CD4-positive, alpha-beta T cell treated with Interleukin-21 for 1 hour (primary cell): ENCODE measurements at regions not wholly inside any gene's neighbourhood (a gene's known extent, or its start where the extent isn't known, plus 50 kb on each side); places are given as distances from the start of the nearest gene placed in this dataset.

ENCODE experiments used
- DNase-seq: peaks from one replicate; pipeline ENCODE4 v3.0.0-alpha.2; 2020

DNA sequence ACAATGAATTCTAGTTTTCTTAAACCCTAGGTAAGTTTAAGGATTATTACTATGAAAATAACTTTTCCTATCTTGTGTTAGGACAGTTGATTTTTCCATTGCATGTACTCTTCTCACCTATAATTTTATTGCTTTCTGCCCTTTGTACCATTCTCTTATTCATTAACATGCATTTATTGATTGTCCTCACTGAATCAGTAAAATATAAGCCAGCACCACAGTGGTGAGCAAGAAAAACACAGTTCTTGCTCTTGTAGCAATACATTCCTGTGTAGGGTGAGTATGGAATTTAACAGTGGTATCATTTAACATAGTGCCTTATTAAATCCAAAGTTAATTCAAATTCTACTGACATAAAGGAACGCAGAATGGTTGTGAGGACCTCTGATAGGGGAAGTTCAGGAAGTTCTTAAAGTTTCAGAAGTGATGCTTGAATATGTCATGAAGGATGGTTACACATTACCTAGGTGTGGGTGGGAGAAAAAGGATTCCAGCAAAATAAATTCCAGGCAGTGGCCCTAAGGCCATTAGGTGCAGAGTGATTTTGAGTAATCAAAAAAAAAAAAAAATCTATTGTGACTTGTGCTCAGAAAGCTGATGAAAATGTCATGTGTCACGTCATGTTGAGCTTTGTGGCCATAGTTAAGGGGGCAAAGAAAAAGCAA lies 104.7 kb upstream of the DSEL start:
- no peak for DNase-seq

DNA sequence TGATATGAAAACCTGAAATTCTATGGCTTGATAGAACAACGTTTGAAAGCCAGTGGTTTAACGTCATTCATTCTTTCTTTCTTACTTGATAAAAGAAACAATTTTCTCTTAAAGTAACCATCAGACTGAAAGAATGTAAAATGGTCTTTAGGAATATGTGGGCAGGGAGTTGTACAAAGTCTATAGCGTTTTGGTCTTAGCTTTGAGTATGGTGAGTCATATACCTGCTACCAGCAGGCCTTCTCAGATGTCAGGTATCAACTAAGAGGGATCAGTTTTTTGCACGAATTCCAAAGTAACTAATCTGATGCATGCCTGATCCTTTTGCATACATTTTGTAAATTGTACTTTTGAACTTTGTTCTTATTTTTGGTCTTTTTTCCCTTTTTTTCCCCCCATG lies 101.5 kb upstream of the DSEL start:
- no peak for DNase-seq

DNA sequence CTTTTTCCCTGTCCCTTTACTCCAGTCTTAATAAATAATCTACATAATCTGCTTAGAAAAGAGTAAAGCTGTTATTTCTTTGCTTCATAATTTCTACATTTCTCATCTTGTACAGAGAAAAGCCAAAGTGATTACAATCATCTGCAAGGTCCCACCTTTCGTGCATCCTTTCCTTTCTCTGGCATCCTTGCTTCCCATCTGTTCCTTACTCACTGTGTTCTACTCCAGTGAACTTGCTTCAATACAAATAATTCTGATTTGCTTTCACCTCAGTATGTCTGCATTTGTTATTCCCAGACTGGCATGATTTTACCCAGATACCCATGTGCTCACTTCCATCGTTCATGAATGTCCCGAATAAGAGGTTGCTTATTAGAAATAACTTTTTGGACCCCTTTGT lies 99.4 kb upstream of the DSEL start:
- no peak for DNase-seq

DNA sequence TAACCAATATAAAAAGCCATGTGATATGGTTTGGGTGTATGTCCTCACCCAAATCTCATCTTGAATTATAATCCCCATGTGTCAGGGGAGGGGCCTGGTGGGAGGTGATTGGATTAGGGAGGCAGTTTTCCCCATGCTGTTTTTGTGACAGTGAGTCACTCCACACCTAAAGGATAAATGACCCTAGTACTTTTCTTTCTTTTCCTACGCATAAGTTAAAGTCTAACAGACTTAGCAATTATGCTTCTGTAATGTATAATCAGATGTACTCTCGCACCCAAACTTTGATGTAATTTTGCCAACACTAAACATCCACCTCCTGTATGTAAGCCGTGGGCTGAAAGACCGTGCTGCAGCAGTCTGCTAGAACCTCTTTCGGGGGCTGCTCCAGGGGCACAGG lies 97.2 kb upstream of the DSEL start:
- DNase-seq = no peak

DNA sequence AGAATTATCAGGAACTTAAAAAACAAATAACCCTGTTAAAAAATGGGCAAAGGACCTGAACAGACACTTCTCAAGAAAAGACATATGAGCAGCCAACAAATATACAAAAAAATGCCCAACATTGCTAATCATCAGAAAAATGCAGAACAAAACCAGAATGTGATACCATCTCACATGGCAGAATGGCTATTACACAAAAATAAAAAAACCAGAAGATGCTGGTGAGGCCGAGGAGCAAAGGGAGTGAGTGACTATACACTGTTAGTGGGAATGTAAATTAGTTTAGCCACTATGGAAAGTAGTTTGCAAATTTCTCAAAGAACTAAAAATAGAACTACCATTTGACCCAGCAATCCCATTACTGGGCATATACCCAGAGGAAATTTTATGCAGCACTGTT lies 95.8 kb upstream of the DSEL start:
- DNase-seq = no peak

DNA sequence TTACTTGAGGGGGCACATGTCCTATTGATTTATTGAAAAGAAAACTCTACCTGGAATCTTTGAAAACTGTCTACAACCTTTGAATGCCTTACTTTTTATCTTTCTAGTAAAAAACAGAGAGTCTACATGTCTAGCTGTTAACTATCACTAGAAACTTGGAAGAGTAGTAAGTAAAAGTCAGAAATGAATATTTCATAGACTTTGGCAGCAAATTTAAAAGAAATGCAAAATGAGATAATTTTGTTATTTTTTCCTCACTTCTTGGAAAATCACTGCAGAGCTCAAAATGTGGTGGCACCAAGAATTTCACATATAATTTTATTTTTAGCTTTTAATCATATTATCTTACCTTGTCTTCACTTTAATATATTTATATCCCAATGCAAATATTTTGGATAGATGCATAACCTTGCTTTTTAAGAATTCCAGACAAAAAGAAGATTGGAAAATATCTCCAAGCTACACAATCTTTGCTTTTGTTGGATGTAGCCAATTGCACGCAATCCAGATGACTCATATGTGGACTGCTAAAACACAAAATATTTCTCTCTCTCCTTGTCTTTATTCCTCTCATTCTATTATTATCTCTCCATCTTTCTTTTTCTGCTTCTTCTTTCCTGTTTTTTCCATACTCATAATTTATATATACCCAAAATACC lies 92.2 kb upstream of the DSEL start:
- no peak for DNase-seq

DNA sequence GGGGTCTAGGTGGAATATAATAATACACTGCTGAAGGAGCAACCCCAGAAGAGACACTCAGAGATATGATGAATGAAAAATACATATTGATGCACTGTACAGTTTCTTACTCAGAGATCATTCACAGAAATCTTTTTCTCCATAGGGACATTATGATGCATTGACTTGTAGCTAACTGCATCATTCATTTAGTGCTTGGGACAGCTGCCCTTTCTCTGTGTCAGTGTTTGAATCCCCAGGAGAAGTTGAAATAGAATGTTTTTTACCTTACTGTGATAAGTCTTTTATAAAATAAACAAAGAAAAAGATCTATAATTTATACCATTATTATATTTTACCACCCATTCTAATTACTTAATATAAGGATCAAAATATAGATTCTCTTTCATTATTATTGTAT lies 91.7 kb upstream of the DSEL start:
- DNase-seq = no peak

DNA sequence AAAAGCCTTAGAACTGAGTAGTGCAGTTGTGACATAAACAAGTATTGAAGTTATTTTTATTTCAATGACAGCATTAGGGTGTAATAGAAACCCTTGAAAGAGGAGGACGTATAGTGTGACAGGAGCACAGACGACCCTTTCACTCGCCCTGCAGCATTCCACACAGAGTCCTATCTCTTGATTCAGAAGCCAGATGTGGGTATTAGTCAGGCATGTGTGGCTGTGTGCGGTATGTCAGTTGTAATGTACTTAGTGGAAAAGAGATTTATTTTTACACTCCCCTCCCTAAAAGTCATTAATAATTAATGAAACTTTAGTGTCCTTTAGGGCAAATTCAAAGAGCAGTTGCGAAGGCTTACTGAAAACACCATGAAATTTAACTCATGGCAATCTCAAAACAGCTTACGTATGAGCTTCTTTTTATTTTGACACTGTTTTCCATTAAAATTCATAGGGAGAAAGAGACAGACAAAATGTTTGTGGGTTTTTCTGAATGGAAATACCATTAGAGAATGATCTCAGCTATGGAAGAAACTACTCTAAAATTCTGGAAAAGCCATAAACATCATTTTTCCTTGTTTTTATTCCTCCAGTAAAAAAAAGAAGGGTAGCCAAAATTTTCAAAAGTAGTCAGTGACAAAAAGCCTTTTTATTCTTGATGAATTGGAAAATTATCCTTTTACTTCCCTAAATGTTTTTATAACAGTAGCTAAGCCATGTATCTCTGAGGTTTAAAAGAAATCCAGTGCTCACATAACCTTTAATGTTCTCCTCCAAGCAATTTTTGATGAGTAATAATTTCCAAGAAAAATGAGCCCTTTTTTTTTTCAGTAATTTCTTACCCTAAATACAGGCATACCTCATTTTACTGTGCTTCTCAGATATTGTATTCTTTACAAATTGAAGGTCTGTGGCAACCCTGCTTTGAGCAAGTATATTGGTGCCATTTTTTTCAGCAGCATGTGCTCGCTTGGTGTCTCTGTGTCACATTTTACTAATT lies 84.0 kb upstream of the DSEL start:
- DNase-seq = no peak

DNA sequence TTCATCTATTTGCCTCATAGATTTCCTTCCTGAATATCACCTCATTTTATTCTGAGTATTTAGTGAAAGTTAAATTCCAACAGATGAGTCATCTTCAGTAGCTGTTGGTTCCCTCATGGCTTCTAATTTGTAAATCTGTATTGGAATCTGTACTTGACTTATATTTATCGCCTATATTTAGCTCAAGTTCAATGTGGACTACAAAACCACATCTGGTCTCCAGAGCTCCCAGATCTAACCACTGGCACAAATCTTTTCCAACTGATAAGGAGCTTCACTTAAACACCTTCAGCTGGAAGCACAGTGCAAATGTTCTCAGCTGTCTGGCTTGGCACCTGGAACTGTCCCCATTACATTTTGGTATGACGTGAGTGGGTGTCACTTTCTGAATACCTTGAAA lies 82.8 kb upstream of the DSEL start:
- DNase-seq = no peak

DNA sequence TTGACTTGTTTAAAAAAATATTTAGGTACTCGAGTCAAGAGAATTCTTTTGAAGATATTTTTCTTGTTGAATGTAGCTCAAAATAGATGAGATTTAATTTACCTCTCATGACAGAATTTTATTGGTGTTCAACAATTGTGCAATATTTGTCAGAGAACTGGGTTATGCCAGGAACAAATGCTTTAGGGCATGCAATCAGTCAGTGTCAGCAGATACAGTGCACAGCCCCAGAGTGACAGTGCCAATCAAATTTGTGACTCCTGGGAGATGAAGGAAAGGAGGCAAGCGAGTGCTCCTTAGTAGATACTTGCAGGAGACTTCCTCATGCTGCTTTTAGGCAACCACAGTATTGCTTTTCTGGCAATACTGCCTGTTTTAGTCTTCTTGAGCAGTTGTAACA lies 81.2 kb upstream of the DSEL start:
- no peak for DNase-seq

DNA sequence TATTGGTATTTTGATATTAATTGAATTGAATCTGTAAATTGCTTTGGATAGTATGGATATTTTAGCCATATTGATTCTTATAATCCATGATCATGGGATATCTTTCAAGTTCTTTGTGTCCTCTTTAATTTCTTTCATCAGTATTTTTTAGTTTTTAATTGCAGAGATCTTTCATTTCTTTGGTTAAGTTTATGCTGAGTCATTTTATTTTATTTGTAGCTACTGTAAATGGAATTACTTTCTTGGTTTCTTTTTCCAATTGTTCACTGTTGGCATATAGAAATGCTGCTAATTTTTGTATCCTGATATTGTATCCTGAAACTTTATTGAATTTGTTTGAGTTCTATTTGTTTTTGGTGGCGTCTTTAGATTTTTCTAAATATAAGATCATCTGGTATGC lies 79.5 kb upstream of the DSEL start:
- no peak for DNase-seq

DNA sequence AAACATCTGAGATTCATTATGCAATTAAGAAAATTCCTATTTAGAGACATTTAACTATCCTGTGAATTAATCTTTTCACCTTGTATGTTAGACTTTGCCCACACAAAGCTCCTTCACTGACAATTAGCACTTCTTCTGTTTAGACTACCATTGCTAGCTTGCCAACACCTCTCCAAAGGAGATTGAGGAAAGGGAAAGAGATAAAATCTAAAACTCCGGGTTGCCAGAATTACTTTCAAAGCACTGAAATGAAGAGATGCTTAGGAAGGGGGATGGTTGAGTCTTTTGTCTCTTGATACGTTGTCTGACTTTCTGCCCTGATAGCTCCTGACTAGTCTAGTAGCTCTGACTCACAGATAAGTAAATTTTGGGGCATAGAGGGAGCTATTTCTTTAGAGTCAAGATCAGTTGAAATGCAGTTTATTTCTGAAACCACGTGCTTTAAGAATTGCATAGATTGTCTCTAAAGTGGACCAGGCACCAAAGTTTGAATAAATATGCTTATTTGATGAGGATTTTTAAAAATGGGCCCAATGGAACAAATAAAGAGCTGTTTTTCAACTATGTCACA lies 74.1 kb upstream of the DSEL start:
- no peak for DNase-seq

DNA sequence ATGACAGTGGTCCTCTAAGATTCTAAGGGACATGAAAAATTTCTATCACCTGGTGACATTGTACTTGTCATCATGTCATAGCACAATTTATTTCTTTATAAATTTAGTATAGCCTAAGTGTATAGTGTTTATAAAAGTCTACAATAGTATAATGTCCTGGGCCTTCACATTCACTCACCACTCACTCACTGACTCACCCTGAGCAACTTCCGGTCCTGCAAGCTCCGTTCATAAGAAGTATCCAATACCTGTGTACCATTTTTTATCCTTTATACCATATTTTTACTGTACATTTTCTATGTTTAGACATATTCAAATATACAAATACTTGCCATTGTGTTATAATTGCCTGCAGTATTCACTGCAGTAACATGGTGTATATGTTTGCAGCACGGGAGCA lies 72.8 kb upstream of the DSEL start:
- no peak for DNase-seq

DNA sequence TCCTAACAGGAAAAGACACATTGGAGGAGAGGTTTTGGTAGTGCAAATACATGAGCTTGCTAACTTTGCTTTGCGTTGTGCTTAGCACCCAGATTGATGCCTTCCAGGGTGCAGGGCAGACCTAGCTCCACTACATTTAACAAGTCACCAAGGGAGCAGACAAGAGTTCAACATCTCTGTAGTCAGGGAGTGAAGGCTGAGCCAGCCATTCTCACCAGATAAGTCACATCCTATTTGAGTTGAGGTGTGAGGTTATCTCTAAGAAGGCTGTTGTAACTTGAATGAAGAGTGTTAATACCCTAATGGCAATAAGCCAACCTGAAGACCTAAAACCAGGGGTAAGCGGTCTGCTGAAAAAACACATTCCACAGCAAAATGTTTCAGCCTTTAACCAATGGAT lies 69.6 kb upstream of the DSEL start:
- no peak for DNase-seq

DNA sequence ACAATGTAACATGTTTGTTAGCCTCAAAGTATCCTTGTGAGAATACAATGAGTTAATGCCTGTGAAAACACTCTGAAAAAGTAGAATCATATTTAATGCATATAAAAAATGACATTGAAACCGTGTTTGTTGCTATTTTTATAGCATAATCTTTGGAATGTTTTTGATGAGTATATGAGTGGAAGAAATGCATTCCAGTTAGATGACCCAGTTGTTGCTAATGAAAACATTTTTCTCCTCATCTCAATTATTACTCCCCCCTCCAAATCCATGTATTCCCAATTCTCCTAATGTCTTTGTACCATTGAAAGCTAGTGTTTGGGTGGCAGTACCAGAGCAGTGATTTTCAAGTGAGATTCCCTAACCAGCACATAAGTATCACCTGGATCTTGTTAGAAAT lies 67.1 kb upstream of the DSEL start:
- DNase-seq = no peak

DNA sequence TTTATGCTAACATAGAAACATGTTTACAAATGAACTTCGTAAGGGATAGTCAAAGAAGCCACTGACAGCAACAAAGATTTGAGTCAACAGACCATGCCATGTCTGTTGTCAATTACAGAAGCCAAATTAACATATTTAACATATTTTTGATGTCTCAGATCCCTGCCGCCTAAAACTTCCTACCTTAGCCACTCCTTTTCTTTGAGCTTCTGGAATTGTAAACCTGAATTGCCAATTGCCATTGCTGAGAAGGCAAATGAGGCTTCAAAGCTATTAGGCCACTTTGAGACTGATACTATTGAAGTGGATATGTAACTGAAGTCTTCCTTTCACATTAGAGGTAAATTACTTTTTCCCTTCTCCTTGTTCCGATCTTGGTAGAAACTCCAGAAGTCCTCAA lies 66.0 kb upstream of the DSEL start:
- no peak for DNase-seq

DNA sequence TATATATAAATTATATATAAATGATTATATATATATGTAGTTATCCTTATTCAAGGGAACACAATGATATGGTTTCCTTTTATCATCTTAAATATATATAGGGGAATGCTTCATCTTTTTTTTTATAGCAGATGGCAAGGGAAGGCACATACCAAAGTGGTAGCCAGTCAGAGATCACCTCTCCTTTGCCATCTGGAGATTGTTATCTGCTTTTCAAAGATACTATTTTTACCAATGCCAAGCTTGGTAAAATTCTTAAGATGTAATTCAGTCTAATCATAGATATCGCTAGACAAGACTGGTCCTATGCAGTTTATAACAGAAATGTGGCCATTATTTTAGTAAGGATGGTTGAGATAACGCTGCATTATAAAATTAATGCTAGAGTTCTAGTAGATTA lies 64.7 kb upstream of the DSEL start:
- DNase-seq = no peak

DNA sequence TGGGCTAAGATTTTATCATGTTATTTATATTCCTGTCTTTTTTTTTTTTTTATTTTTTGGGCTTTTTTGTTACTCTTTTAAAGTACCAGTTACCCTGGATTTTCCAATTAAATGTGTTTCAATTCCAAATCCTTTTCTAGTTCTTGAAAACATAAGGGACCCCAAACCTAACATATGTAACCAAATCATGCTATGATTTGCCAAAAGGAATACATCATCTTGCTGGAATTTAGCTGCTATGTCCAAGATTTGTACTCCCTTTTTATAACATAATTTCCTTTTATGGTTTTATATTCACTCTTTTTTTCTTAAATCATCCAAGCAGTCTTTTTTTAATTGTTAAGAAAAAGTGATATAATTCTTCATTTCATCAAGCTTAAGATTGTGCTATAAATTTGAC lies 60.9 kb upstream of the DSEL start:
- no peak for DNase-seq

DNA sequence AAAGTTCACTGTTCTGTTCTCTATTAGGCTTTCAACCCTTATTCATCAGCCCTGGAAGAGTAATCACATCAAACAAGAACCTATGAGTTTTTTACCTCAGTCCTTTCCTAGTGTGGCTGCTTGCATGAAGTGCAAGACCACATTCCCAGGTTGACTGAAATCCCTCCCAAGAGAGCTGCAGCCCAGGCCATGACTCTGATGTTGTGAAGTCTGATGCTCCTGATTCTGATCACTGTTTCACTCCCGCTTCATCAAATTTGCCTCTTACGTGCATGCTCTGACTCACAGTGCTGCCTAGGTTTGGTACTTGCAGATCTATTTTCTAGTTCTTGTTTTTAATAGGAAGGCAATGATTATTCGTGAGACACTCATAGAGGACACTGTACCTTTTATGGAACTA lies 58.2 kb upstream of the DSEL start:
- DNase-seq = no peak

DNA sequence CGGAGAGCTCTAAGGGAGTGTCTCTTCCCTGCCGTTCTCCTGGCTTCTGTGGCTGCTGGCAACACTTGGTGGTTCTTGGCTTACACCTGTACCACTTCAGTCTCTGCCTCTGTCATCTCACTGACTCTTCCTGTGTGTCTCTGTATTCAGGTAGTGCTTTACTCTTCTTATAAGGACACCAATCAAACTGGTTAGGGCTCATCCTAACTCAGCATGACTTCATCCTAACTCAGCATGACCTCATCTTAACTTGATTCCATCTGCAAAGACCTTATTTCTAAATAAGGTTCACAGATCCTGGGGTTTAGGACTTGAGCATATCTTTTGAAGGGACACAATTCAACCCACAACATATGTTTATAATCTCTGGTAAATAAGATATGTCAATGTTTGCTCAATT lies 51.6 kb upstream of the DSEL start:
- DNase-seq = no peak
